ENCODE measurements at regions not wholly inside any gene's neighbourhood (a gene's known extent, or its start where the extent isn't known, plus 50 kb on each side); places are given as distances from the start of the nearest gene placed in this dataset.

GRCh38 chr18:57243624-57244179 lies 96.8 kb downstream of the BOD1L2 start:
- no peak for DNase-seq (ENCODE audit: low spot score)

- no peak for DNase-seq (ENCODE audit: low spot score)
Measured at GRCh38 chr18:57249179-57249578, 102.3 kb downstream of the BOD1L2 start.

- no peak for DNase-seq (ENCODE audit: low spot score)
Measured at GRCh38 chr18:57249883-57250282, 102.5 kb upstream of the ST8SIA3 start.

DNA sequence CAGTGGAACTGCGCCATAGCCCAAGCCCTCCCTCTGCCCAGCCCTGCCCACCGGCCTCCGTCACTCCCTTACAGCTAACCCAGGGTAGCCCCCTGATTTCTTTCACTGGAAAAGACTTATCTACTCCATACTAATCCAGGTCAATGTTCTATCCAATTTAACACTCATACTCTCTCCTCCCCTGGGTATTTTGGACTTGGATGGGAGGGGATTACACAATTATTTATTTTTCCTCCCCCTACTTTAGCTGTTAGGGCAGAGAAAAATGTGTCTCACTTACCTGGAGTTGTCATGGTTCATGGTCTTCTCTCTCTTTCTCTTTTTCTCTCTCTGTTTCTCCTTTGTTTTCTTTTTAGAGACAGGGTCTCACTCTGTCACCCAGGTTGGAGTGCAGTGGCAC lies 100.6 kb upstream of the ST8SIA3 start:
- no peak for DNase-seq (ENCODE audit: low spot score)

- DNase-seq (ENCODE audit: low spot score), result no peak
Measured at GRCh38 chr18:57253903-57254302, 98.5 kb upstream of the ST8SIA3 start.

DNA sequence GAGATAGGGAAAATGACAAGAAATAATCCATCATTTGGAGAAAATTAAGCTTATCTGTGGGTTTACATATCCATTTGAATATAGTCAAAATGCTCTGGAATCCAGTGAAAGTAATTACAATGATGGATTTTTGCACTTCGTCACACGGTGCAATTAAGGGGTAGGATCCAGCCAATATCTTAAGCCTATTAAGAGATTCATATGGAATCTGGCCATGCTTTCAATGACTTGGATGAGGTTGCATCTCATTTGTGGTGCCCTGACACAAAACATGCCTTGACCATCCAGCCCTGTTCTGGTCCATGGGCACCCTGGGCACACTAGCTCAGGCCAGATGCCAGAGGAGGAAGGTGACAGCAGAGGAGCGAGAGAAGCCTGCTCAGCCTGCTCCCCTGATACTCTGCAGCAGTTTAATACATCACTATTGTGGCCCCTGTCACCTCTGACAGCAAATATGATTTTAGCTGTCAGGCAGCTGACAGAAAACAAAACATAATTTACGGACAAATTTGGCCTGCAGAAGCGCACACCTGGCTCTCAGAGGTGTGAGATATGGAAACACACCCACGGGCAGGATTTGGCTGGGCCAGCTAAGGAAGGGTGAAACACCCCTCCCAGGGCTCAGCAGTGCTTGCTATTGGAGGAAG lies 94.1 kb upstream of the ST8SIA3 start:
- no peak for DNase-seq (ENCODE audit: low spot score)

DNA sequence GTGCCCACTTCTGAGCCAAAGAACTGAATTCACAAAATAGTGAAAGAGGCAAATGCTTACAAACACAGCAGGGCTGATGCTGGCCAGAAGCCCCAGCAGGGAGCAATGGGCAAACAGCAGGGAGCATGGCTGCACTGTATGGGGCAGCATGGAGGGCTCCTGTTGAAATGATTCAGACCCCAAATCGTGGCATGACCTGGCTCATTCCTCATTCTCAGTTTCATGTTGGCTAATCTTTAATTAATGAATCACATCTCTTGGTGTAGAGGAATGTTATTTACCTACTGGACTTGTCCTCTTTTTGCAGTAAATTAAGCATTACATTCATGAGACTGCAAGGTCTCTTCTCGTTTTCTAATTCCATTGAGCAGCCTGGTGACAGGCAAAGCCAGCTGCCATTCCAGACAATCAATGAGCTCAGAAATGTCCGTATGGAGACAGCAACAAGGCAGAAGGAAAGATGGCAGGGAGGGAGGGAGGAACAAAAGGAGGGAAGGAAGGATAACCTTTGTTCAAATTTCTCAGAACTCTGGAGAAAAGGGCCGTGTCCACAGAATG lies 84.9 kb upstream of the ST8SIA3 start:
- no peak for DNase-seq (ENCODE audit: low spot score)

DNA sequence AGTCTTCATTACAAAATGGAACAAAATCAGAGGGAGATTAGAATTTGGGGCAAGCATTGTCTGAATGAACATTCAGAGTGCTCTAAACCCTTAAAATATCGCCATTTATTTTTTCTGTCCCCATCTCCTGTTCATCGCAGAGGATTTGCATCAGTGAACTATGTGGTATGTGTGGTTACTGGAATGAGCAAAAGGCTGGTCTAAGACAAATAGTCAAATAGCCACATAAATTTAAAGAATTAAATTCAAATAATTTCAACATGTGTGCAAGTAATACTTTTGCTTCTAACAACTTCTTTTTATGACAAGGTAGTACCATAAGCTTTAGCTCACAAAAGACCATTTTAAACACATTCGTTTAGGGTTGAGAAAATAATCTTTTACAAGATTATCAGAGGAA lies 82.6 kb upstream of the ST8SIA3 start:
- DNase-seq (ENCODE audit: low spot score), result no peak

DNA sequence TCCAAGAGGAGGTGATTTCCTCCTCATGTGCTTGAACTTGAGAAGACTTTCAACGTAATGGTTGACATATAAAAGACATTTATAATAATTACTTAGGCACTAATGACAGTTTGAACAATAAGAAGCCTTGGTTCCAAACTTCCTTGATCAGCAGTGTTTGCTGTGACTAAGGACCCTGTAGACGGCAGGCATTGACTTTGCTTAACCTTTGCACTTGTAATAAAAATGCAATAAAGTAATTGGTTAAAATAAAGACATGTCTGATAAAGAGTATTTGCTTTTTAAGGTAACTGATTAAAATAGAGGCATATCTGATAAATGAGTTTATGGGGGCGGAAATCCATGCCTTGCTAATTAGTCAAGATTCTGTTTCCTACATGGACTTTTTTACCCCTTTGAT lies 82.2 kb upstream of the ST8SIA3 start:
- DNase-seq (ENCODE audit: low spot score), result no peak

GRCh38 chr18:57273194-57273593 lies 79.2 kb upstream of the ST8SIA3 start:
- DNase-seq (ENCODE audit: low spot score), result no peak

DNA sequence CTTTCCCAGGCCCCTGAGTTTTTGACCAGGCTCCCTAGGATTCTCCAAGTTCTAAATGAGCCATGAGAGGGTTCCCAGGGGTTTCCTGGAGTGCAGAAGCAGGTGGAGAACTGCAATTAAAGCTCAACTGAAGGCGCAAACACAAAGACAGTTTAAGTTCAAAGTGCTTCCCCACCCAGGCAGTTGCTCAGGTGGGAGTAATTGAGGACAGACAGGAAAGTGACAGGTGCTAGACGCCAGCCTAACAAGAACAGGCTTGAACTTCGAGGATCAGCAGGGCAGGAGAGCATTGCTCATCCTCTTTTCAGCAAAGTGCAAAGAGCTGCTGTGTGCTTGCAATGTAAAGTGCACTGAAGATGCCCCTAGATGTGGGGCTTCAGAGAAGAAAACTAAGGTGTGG lies 77.2 kb upstream of the ST8SIA3 start:
- DNase-seq (ENCODE audit: low spot score), result no peak

GRCh38 chr18:57276829-57277228 lies 75.5 kb upstream of the ST8SIA3 start:
- DNase-seq (ENCODE audit: low spot score), result no peak

DNA sequence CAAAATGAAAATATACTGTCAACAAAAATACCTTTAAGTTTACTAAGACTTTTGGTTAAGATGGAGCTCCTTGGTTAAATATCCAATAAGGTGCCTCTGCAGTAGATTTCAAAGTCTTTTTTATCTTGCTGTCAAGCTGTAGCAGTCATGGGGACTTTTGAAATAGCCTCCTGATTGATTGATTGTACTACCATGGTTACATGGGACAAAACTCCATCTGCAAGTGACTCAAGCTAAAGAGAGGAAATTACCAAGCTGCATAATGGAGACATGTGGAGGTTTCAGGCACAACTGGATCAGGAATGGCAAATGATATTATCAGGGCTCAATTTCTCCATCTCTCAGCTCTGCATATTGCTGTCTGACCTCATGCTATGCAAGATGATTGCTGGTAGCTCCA lies 73.4 kb upstream of the ST8SIA3 start:
- no peak for DNase-seq (ENCODE audit: low spot score)

GRCh38 chr18:57281519-57281918 lies 70.8 kb upstream of the ST8SIA3 start:
- no peak for DNase-seq (ENCODE audit: low spot score)

GRCh38 chr18:57286949-57287348 lies 65.4 kb upstream of the ST8SIA3 start:
- DNase-seq (ENCODE audit: low spot score), result no peak

- no peak for DNase-seq (ENCODE audit: low spot score)
Measured at GRCh38 chr18:57287766-57288165, 64.6 kb upstream of the ST8SIA3 start.

DNA sequence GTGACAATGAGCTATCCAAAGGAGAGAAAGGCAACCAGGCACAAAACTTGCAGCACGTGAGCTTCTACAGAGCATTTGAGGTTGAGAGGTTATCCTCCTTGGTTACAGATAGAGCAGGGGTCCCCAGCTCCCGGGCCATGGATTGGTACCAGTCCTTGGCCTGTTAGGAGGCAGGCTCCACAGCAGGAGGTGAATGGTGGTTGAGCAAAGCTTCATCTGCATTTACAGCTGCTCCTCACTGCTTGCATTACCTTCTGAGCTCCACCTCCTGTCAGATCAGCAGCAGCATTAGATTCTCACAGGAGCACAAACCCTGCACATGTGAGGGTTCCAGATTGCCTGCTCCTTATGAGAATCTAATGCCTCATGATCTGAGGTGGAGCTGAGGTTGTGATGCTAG lies 57.8 kb upstream of the ST8SIA3 start:
- no peak for DNase-seq (ENCODE audit: low spot score)

DNA sequence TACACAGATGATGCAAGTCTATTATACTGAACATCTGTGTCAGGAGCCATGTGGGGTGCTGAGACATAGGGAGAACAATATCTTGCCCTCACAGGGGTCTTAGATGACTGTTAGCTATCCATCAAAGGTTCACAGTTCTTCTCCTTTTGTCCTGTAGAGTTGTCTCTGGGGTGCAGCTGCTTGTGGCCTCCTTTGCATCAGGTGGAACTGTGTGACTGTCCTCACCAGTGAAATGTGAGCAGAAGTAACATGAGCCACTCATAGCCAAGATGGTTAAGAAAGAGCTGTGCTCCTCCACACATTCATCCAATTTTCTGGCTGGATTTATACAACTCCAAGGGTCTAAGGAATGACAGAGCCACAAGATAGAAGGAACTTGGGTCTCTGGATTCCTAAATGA lies 56.0 kb upstream of the ST8SIA3 start:
- no peak for DNase-seq (ENCODE audit: low spot score)

GRCh38 chr18:57297306-57297705 lies 55.1 kb upstream of the ST8SIA3 start:
- no peak for DNase-seq (ENCODE audit: low spot score)

GRCh38 chr18:57299931-57300330 lies 52.4 kb upstream of the ST8SIA3 start:
- no peak for DNase-seq (ENCODE audit: low spot score)

- no peak for DNase-seq (ENCODE audit: low spot score)
Measured at GRCh38 chr18:57301573-57302559, 50.5 kb upstream of the ST8SIA3 start.
